Keratinocyte (primary cell): ENCODE measurements at regions not wholly inside any gene's neighbourhood (a gene's known extent, or its start where the extent isn't known, plus 50 kb on each side); places are given as distances from the start of the nearest gene placed in this dataset.

ENCODE experiments used
- DNase-seq: peaks from one replicate; pipeline ENCODE4 v3.0.0-alpha.2; 2011; ENCODE audit warnings: low read depth, missing footprints, low spot score
- FAIRE-seq: peaks from 2 replicates; lab custom pipeline; 2011; peaks lifted over from hg19 to GRCh38; lab: Jason Lieb, UNC
- H2AFZ ChIP-seq: 2 replicates; pipeline ENCODE4 v1.6.0; 2012; ENCODE audit warnings: low read length, control low read depth, inconsistent platforms; ENCODE audit not compliant: control insufficient read depth
- H3K27ac ChIP-seq: 2 replicates; pipeline ENCODE4 v1.5.1; 2011; ENCODE audit warnings: low read length; ENCODE audit not compliant: control insufficient read depth, insufficient read depth
- H3K27me3 ChIP-seq: 3 replicates; pipeline ENCODE4 v1.6.0; 2011; ENCODE audit warnings: low read length; ENCODE audit not compliant: control insufficient read depth, insufficient read depth; ENCODE audit errors: extremely low read depth
- H3K36me3 ChIP-seq, 2 experiments: 2 replicates in 1 of 2; 3 replicates in 1 of 2; pipeline ENCODE4 v1.5.1; 2011; ENCODE audit warnings: low read length in 2 of 2, mild to moderate bottlenecking in 1 of 2; ENCODE audit not compliant: control insufficient read depth in 2 of 2, insufficient read depth in 2 of 2; ENCODE audit errors: extremely low read depth in 1 of 2
- H3K4me1 ChIP-seq: 3 replicates; pipeline ENCODE4 v1.5.1; 2011; ENCODE audit warnings: low read length; ENCODE audit not compliant: control insufficient read depth, insufficient read depth; ENCODE audit errors: extremely low read depth
- H3K4me2 ChIP-seq: 3 replicates; pipeline ENCODE4 v1.6.0; 2011; ENCODE audit warnings: low read depth, low read length; ENCODE audit not compliant: control insufficient read depth, insufficient read depth; ENCODE audit errors: extremely low read depth
- H3K4me3 ChIP-seq, 3 experiments: fragments of 200-600 bp in 1 of 3; sonication (generic) in 1 of 3; 2 replicates in 2 of 3; 3 replicates in 1 of 3; pipeline ENCODE4 v1.5.1; 2011 to 2016; ENCODE audit warnings: low read length in 3 of 3, mild to moderate bottlenecking in 3 of 3, control low read depth in 2 of 3, inconsistent platforms in 1 of 3, low read depth in 1 of 3, mixed read lengths in 1 of 3, mixed run types in 1 of 3, moderate library complexity in 1 of 3; ENCODE audit not compliant: control insufficient read depth in 2 of 3, insufficient read depth in 2 of 3; ENCODE audit errors: extremely low read depth in 1 of 3
- H3K79me2 ChIP-seq: 2 replicates; pipeline ENCODE4 v1.6.0; 2012; ENCODE audit warnings: low read length; ENCODE audit not compliant: control insufficient read depth, insufficient read depth
- H3K9ac ChIP-seq: 3 replicates; pipeline ENCODE4 v1.6.0; 2011; ENCODE audit warnings: low read length; ENCODE audit not compliant: control insufficient read depth, insufficient read depth; ENCODE audit errors: extremely low read depth
- H3K9me1 ChIP-seq: 3 replicates; pipeline ENCODE4 v1.6.0; 2011; ENCODE audit warnings: low read length; ENCODE audit not compliant: control insufficient read depth, insufficient read depth; ENCODE audit errors: extremely low read depth
- H3K9me3 ChIP-seq: 2 replicates; pipeline ENCODE4 v1.5.1; 2012; ENCODE audit warnings: low read depth, low read length; ENCODE audit not compliant: control insufficient read depth
- H4K20me1 ChIP-seq: 3 replicates; pipeline ENCODE4 v1.6.0; 2011; ENCODE audit warnings: low read length; ENCODE audit not compliant: control insufficient read depth, insufficient read depth; ENCODE audit errors: extremely low read depth
- EZH2 ChIP-seq: IDR thresholded peaks from one replicate; pipeline ENCODE4 v1.6.1; 2012; ENCODE audit warnings: inconsistent platforms, mild to moderate bottlenecking, low read length, moderate library complexity
- dilution Hi-C: fragments of 300-500 bp; cut with MboI; formaldehyde crosslinking; loops from one replicate; pipeline ENCODE4 v1.7.0; 2020; ENCODE audit warnings: low sequenced_read_pairs; ENCODE audit not compliant: extremely low pct_ligation_motif_present
- TF ChIP-seq, protein P1 (sequence below), 3 experiments: IDR thresholded peaks in 1 of 3; conservative IDR thresholded peaks in 1 of 3; optimal IDR thresholded peaks in 1 of 3; 2 replicates in 2 of 3; 3 replicates in 1 of 3; pipeline versions ENCODE3 to v1.5.1; 2011; ENCODE audit warnings: low read length in 3 of 3, mild to moderate bottlenecking in 3 of 3, moderate library complexity in 2 of 3, control low read depth in 1 of 3, inconsistent platforms in 1 of 3; ENCODE audit not compliant: insufficient read depth in 2 of 3; ENCODE audit errors: extremely low read depth in 1 of 3

DNA sequence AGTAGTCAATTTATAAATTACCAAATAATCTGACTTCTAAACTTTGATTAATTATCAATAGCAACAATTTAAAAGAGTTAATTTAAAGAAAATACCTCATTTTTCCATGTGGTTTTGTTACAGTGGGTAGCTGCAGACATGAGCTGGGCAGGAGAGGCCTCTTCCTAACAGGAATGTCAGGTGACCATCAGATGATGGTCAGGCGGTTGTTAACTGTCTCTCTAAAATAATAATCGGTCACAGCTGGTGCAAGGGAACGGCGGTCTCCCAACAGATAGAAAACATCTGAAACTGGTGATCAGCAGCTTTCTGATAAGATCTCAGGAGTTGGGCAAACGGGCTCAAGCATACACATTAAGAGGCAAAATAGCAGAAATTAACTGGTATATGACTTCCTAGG, 342.7 kb upstream of the CYLC2 start:
- no peak for DNase-seq
- dilution Hi-C loops: no loop called here

DNA sequence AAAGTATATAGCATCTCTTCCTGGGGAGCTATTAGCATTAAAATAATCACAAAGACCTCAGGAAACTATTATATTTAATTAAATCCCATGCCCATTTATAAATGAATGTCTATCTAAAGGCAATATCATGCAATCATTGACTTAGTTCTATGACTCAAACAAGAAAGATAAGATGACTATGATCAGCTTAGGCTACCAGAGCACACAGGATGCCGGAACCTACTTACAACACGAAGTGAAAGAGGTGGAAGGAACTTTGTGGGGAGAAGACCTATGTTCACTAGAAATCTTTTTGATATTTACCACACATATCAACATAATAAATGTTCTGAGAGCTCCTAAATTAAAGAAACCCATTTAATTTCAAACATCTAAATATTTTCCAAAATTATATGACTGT, 344.2 kb upstream of the CYLC2 start:
- Histone ChIP-seq H3K9me3 (no peaks in the 10 kb centered on the region), H3K79me2 (no peaks in the 10 kb centered on the region), H3K9ac (no peak overlapping the region), H3K4me3 (no peak overlapping the region), H3K9me1 (no peaks in the 10 kb centered on the region), H2AFZ (no peak overlapping the region), H3K4me2 (no peak overlapping the region), H3K27me3 (no peaks in the 10 kb centered on the region), H3K27ac (no peak overlapping the region), H3K4me1 (no peaks in the 10 kb centered on the region), H4K20me1 (no peaks in the 10 kb centered on the region), H3K36me3 (no peaks in the 10 kb centered on the region)
- no peak for FAIRE-seq
- dilution Hi-C loops: no loop called here
- TF ChIP-seq EZH2: no peak
- TF ChIP-seq, protein P1, sequence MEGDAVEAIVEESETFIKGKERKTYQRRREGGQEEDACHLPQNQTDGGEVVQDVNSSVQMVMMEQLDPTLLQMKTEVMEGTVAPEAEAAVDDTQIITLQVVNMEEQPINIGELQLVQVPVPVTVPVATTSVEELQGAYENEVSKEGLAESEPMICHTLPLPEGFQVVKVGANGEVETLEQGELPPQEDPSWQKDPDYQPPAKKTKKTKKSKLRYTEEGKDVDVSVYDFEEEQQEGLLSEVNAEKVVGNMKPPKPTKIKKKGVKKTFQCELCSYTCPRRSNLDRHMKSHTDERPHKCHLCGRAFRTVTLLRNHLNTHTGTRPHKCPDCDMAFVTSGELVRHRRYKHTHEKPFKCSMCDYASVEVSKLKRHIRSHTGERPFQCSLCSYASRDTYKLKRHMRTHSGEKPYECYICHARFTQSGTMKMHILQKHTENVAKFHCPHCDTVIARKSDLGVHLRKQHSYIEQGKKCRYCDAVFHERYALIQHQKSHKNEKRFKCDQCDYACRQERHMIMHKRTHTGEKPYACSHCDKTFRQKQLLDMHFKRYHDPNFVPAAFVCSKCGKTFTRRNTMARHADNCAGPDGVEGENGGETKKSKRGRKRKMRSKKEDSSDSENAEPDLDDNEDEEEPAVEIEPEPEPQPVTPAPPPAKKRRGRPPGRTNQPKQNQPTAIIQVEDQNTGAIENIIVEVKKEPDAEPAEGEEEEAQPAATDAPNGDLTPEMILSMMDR (optimal IDR thresholded peaks at IDR 0.05 in 1 of 3, IDR thresholded peaks at IDR 0.05 in 1 of 3, conservative IDR thresholded peaks at IDR 0.05 in 1 of 3; ENCODE audit: extremely low read depth in 1 of 3, insufficient read depth in 2 of 3, low read length in 3 of 3): no peak
- DNase-seq: no peak

More for the DNA sequence above, 342.7 kb upstream of the CYLC2 start:
- no peak overlapping the region for H3K27ac ChIP-seq
- H3K9me3 ChIP-seq: no peaks in the 10 kb centered on the region
- no peaks in the 10 kb centered on the region for H3K79me2 ChIP-seq
- no peak overlapping the region for H3K4me2 ChIP-seq
- no peak overlapping the region for H2AFZ ChIP-seq
- FAIRE-seq: no peak
- TF ChIP-seq EZH2: no peak
- TF ChIP-seq, protein P1 (optimal IDR thresholded peaks at IDR 0.05 in 1 of 3, IDR thresholded peaks at IDR 0.05 in 1 of 3, conservative IDR thresholded peaks at IDR 0.05 in 1 of 3; ENCODE audit: extremely low read depth in 1 of 3, insufficient read depth in 2 of 3, low read length in 3 of 3): no peak
- H3K4me3 ChIP-seq: no peak overlapping the region
- no peak overlapping the region for H3K9ac ChIP-seq
- no peaks in the 10 kb centered on the region for H3K27me3 ChIP-seq
- H3K4me1 ChIP-seq: no peaks in the 10 kb centered on the region
- no peaks in the 10 kb centered on the region for H4K20me1 ChIP-seq
- H3K36me3 ChIP-seq: no peaks in the 10 kb centered on the region
- no peaks in the 10 kb centered on the region for H3K9me1 ChIP-seq
